SK-N-SH treated with all-trans-retinoic acid at 6 μM for 48 hours (cell line): ENCODE measurements at regions not wholly inside any gene's neighbourhood (a gene's known extent, or its start where the extent isn't known, plus 50 kb on each side); places are given as distances from the start of the nearest gene placed in this dataset.

ENCODE experiments used
- ATAC-seq: fragments of 200-7000 bp; cut with Tn5 transposase; 3 replicates; pipeline ENCODE4 v1.9.1; 2020; ENCODE audit warnings: mild to moderate bottlenecking, moderate library complexity
- ARNTL ChIP-seq: fragments of 450-650 bp; formaldehyde crosslinking; IDR thresholded peaks from 2 replicates; pipeline ENCODE4 v1.5.0; 2020; ENCODE audit warnings: low read depth, mild to moderate bottlenecking, moderate library complexity, borderline replicate concordance
- BACH2 ChIP-seq: fragments of 250-450 bp; sonication (Bioruptor Pico); IDR thresholded peaks from 2 replicates; pipeline ENCODE4 v1.9.0; 2021; ENCODE audit warnings: mild to moderate bottlenecking, borderline replicate concordance
- CSDC2 ChIP-seq: fragments of 250-450 bp; sonication (Bioruptor Pico); IDR thresholded peaks from 2 replicates; pipeline ENCODE4 v1.5.0; 2020; ENCODE audit warnings: mild to moderate bottlenecking, moderate library complexity
- ESRRG ChIP-seq: fragments of 250-450 bp; sonication (Bioruptor Pico); IDR thresholded peaks from 2 replicates; pipeline ENCODE4 v1.6.1; 2021; ENCODE audit warnings: mild to moderate bottlenecking
- GLIS3 ChIP-seq: fragments of 250-450 bp; sonication (Bioruptor Pico); IDR thresholded peaks from 2 replicates; pipeline ENCODE4 v1.5.0; 2020; ENCODE audit warnings: mild to moderate bottlenecking, moderate library complexity
- ISL1 ChIP-seq: fragments of 250-450 bp; sonication (Bioruptor Pico); IDR thresholded peaks from 2 replicates; pipeline ENCODE4 v2.1.2; 2022; ENCODE audit warnings: mild to moderate bottlenecking, moderate library complexity
- PPARA ChIP-seq: fragments of 250-450 bp; sonication (Bioruptor Pico); IDR thresholded peaks from 2 replicates; pipeline ENCODE4 v1.5.0; 2020; ENCODE audit warnings: mild to moderate bottlenecking, borderline replicate concordance
- RARB ChIP-seq: fragments of 250-450 bp; sonication (Bioruptor Pico); IDR thresholded peaks from 2 replicates; pipeline ENCODE4 v1.8.0; 2021; ENCODE audit warnings: mild to moderate bottlenecking, moderate library complexity
- TCF4 ChIP-seq: fragments of 250-450 bp; sonication (Bioruptor Pico); IDR thresholded peaks from 2 replicates; pipeline ENCODE4 v1.8.0; 2021; ENCODE audit warnings: mild to moderate bottlenecking, moderate library complexity, borderline replicate concordance
- TOX ChIP-seq: fragments of 250-450 bp; sonication (Bioruptor Pico); IDR thresholded peaks from 2 replicates; pipeline ENCODE4 v1.8.0; 2021; ENCODE audit warnings: mild to moderate bottlenecking, moderate library complexity, borderline replicate concordance
- ZC3H10 ChIP-seq: fragments of 250-450 bp; sonication (Bioruptor Pico); IDR thresholded peaks from 2 replicates; pipeline ENCODE4 v1.5.1; 2021; ENCODE audit warnings: mild to moderate bottlenecking, moderate library complexity
- ZFP3 ChIP-seq: fragments of 250-450 bp; sonication (Bioruptor Pico); IDR thresholded peaks from 2 replicates; pipeline ENCODE4 v1.5.0; 2020; ENCODE audit warnings: mild to moderate bottlenecking, moderate library complexity
- ZFP30 ChIP-seq: fragments of 450-650 bp; formaldehyde crosslinking; IDR thresholded peaks from 2 replicates; pipeline ENCODE4 v1.5.0; 2022; ENCODE audit warnings: mild to moderate bottlenecking, moderate library complexity
- ZNF565 ChIP-seq: fragments of 450-650 bp; formaldehyde crosslinking; conservative IDR thresholded peaks from 2 replicates; pipeline ENCODE4 v1.5.0; 2020; ENCODE audit warnings: low read depth, mild to moderate bottlenecking, moderate library complexity
- ZNF70 ChIP-seq: fragments of 450-650 bp; formaldehyde crosslinking; IDR thresholded peaks from 2 replicates; pipeline ENCODE4 v1.5.0; 2020; ENCODE audit warnings: mild to moderate bottlenecking, moderate library complexity
- TF ChIP-seq, protein P1 (sequence below): fragments of 250-450 bp; sonication (Bioruptor Pico); IDR thresholded peaks from 2 replicates; pipeline ENCODE4 v1.5.1; 2020; ENCODE audit warnings: low read depth, mild to moderate bottlenecking, moderate library complexity
- TF ChIP-seq, protein P2 (sequence below): fragments of 250-450 bp; sonication (Bioruptor Pico); IDR thresholded peaks from 2 replicates; pipeline ENCODE4 v1.8.0; 2021; ENCODE audit warnings: low read depth, mild to moderate bottlenecking, moderate library complexity, borderline replicate concordance
- TF ChIP-seq, protein P3 (sequence below): fragments of 250-450 bp; sonication (Bioruptor Pico); IDR thresholded peaks from 2 replicates; pipeline ENCODE4 v1.5.1; 2021; ENCODE audit warnings: mild to moderate bottlenecking, moderate library complexity

DNA sequence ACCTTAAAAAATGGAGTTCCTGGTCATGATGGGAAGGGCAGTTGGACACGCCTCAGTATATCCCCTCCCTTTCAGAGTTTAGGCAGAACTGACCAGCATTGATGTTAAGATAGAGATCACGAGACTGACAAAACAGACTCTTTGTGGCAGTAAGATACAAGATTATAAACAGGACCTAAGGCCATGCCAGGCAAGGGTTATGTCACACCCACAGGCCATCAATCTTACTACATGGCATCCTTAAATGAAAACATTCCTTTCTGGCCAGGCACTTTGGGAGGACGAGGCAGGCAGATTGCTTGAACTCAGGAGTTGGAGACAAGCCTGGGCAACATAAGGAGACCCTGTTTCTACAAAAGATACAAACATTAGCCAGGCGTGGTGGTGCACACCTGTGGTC, 129.3 kb upstream of the MLN start (continued):
- TF ChIP-seq, protein P1, sequence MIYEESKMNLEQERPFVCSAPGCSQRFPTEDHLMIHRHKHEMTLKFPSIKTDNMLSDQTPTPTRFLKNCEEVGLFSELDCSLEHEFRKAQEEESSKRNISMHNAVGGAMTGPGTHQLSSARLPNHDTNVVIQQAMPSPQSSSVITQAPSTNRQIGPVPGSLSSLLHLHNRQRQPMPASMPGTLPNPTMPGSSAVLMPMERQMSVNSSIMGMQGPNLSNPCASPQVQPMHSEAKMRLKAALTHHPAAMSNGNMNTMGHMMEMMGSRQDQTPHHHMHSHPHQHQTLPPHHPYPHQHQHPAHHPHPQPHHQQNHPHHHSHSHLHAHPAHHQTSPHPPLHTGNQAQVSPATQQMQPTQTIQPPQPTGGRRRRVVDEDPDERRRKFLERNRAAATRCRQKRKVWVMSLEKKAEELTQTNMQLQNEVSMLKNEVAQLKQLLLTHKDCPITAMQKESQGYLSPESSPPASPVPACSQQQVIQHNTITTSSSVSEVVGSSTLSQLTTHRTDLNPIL (CRISPR knock-in tag) = no peak
- no peak for TF ChIP-seq BACH2 (CRISPR knock-in tag)
- TF ChIP-seq, all 23 proteins: peak for 0

DNA sequence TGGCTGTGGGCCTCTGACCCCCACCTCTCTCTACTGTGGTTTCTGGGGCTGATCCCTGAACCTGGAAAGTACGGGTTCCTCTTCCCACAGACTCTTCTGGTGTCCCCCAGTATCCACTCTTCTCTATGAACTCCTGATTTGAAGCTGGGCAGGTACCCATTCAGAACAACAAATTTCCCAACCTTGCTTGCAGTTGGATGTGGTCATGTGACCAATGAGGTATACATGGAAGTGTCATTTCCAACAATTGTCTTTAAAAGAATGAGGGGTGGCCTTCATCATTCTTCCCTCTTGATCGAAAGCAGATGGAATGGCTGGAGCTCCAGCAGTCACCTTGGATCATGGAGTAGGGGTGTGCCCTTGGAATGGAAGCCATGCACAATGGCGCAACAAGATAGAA, 128.0 kb upstream of the MLN start:
- no peak for TF ChIP-seq GLIS3
- TF ChIP-seq, protein P2, sequence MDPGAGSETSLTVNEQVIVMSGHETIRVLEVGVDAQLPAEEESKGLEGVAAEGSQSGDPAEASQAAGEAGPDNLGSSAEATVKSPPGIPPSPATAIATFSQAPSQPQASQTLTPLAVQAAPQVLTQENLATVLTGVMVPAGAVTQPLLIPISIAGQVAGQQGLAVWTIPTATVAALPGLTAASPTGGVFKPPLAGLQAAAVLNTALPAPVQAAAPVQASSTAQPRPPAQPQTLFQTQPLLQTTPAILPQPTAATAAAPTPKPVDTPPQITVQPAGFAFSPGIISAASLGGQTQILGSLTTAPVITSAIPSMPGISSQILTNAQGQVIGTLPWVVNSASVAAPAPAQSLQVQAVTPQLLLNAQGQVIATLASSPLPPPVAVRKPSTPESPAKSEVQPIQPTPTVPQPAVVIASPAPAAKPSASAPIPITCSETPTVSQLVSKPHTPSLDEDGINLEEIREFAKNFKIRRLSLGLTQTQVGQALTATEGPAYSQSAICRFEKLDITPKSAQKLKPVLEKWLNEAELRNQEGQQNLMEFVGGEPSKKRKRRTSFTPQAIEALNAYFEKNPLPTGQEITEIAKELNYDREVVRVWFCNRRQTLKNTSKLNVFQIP (CRISPR knock-in tag) = no peak
- TF ChIP-seq ARNTL (CRISPR knock-in tag) = no peak
- no peak for TF ChIP-seq ZNF70
- TF ChIP-seq, protein P1 (CRISPR knock-in tag) = no peak
- no peak for TF ChIP-seq TOX
- no peak for TF ChIP-seq ZC3H10 (CRISPR knock-in tag)
- no peak for TF ChIP-seq ISL1
- TF ChIP-seq ZFP3 (CRISPR knock-in tag) = no peak
- TF ChIP-seq ZFP30 (CRISPR knock-in tag) = no peak
- TF ChIP-seq TCF4 (CRISPR knock-in tag) = no peak
- TF ChIP-seq RARB (CRISPR knock-in tag) = no peak
- no peak for TF ChIP-seq ESRRG (CRISPR knock-in tag)
- ATAC-seq = no peak

DNA sequence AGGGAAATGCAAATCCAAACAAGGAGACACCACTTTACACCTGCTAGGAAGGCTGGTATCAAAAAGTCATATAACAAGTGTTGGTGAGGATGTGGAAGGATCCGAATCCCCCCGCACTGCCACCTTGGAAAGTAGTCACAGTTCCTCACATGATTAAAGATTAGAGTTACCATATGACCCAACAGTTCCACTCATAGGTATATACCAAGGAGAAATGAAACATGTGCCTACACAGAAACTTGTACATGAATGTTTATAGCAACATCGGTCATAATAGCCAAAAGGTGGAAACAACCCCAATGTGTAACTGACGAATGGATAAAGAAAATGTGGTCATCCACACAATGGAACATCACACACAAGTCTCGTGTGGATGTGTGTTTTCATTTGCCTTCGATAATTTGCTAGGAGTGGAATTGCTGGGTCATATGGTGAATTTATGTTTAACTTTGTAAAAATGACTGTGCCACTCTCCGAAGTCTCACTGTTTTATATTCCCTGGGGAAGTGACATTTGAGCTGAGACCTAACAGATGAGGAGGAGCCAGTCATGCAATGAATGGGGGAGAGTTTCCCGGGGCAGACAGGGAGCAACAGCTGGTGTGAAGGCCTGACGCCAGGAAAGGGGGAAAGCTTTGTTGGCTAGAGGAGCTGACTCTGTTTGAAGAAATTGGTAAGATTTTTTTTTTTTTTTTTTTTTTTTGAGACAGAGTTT, 125.9 kb upstream of the MLN start:
- no peak for ATAC-seq
- TF ChIP-seq PPARA = no peak
- no peak for TF ChIP-seq ZNF565 (CRISPR knock-in tag)
- no peak for TF ChIP-seq TOX
- no peak for TF ChIP-seq ZFP3 (CRISPR knock-in tag)
- TF ChIP-seq, protein P1 (CRISPR knock-in tag) = no peak
- TF ChIP-seq, protein P3, sequence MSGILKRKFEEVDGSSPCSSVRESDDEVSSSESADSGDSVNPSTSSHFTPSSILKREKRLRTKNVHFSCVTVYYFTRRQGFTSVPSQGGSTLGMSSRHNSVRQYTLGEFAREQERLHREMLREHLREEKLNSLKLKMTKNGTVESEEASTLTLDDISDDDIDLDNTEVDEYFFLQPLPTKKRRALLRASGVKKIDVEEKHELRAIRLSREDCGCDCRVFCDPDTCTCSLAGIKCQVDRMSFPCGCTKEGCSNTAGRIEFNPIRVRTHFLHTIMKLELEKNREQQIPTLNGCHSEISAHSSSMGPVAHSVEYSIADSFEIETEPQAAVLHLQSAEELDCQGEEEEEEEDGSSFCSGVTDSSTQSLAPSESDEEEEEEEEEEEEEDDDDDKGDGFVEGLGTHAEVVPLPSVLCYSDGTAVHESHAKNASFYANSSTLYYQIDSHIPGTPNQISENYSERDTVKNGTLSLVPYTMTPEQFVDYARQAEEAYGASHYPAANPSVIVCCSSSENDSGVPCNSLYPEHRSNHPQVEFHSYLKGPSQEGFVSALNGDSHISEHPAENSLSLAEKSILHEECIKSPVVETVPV (CRISPR knock-in tag) = no peak
- TF ChIP-seq CSDC2 (CRISPR knock-in tag) = no peak
- TF ChIP-seq ESRRG (CRISPR knock-in tag) = no peak
- TF ChIP-seq ZFP30 (CRISPR knock-in tag) = no peak
- TF ChIP-seq, protein P2 (CRISPR knock-in tag) = no peak
- no peak for TF ChIP-seq RARB (CRISPR knock-in tag)
- no peak for TF ChIP-seq GLIS3
- no peak for TF ChIP-seq BACH2 (CRISPR knock-in tag)
- no peak for TF ChIP-seq ZC3H10 (CRISPR knock-in tag)

DNA sequence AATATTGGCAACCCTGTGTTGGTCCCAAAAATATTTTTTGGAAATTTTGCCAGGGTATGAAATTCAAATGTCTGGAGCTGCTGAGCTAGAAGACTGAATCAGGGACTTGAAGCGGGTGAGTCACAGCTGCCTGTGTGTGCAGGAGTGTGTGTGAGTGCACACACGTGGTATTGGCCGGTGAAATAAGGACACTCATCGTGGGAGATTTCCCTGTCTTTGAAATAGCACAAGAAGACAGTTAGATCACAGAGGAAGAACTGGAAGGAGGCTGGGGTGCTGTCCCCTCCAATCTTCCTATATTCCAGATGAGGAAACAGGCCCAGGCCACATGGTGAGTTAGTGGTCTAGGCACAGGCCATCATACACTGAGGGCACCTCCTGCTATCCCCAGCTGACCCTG, 123.8 kb upstream of the MLN start:
- no peak for ATAC-seq
- TF ChIP-seq, protein P1 (CRISPR knock-in tag) = no peak
